ENCODE measurements at regions not wholly inside any gene's neighbourhood (a gene's known extent, or its start where the extent isn't known, plus 50 kb on each side); places are given as distances from the start of the nearest gene placed in this dataset.

DNA sequence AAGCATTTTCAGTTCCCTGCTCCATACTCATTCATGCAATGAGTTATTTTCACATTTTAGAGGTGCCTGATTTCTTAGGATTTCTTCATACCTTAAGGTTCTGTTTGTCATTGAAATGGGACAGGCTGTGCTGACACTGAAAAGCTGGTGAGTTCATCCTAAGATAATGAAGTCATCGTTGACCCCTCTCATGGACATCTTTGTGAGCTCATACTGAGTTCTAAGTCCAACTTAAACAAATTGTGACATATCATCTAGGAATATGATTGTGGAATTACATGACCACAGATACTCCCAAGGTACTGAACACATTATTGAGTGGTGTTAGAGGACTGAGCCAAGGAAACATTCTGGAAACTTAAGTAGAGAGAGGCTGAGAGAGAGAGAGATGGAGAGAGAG lies 224.8 kb upstream of the JAG1 start:
- TF ChIP-seq EZH2phosphoT487 (IDR thresholded peaks at IDR 0.05; ENCODE audit: borderline replicate concordance) = no peak
- TF ChIP-seq, protein P1, sequence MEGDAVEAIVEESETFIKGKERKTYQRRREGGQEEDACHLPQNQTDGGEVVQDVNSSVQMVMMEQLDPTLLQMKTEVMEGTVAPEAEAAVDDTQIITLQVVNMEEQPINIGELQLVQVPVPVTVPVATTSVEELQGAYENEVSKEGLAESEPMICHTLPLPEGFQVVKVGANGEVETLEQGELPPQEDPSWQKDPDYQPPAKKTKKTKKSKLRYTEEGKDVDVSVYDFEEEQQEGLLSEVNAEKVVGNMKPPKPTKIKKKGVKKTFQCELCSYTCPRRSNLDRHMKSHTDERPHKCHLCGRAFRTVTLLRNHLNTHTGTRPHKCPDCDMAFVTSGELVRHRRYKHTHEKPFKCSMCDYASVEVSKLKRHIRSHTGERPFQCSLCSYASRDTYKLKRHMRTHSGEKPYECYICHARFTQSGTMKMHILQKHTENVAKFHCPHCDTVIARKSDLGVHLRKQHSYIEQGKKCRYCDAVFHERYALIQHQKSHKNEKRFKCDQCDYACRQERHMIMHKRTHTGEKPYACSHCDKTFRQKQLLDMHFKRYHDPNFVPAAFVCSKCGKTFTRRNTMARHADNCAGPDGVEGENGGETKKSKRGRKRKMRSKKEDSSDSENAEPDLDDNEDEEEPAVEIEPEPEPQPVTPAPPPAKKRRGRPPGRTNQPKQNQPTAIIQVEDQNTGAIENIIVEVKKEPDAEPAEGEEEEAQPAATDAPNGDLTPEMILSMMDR (conservative IDR thresholded peaks at IDR 0.05; ENCODE audit: low read length) = no peak
- Histone ChIP-seq H2AFZ (ENCODE audit: low read length) (no peak overlapping the region), H3K4me2 (ENCODE audit: low read depth, low read length, poor library complexity, severe bottlenecking) (no peak overlapping the region), H3K9me3 (ENCODE audit: insufficient read depth, low read depth, low read length) (0 out of 2 replicates have a peak, but pooled peaks cover 2% of the 10 kb centered on the region), H3K9me2 (replicated peaks; ENCODE audit: low read depth, low read length) (no peaks in the 10 kb centered on the region), H3K4me3 (ENCODE audit: low read length, poor library complexity, severe bottlenecking) (no peak overlapping the region), H3K4me1 (ENCODE audit: insufficient read depth, low read length, poor library complexity, severe bottlenecking) (no peaks in the 10 kb centered on the region), H3K9ac (ENCODE audit: low read depth, low read length, poor library complexity, severe bottlenecking) (no peak overlapping the region), H3K79me2 (ENCODE audit: insufficient read depth, low read length) (no peaks in the 10 kb centered on the region), H3F3A (ENCODE audit: low read depth) (no peaks in the 10 kb centered on the region), H4K20me1 (ENCODE audit: insufficient read depth, low read length, poor library complexity, severe bottlenecking) (no peaks in the 10 kb centered on the region), H3K36me3 (ENCODE audit: insufficient read depth, low read length) (no peaks in the 10 kb centered on the region), H3K27me3 (ENCODE audit: insufficient read depth, low read length, poor library complexity, severe bottlenecking) (no peaks in the 10 kb centered on the region)

DNA sequence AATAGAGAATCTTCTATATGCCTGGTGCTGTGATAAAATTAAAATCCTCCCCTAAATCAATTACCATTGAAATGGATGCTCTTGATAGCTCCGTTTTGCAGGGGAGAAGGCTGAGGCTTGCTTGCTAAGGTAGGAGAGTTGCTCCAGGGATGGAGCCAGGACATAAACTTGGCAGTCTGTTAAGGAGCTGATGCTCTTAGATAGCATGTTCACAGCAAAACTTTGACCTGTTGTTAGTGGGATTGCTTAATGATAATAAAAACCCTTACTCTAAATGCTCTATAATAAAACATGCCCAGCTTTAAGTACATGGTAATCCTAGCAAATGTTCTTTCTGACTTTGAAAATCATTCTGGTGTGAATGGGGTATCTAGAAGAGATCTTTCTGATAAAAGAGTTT lies 228.4 kb upstream of the JAG1 start:
- Histone ChIP-seq H3K9ac (ENCODE audit: low read depth, low read length, poor library complexity, severe bottlenecking) (no peak overlapping the region), H3K9me3 (ENCODE audit: insufficient read depth, low read depth, low read length) (0 out of 2 replicates have a peak, but pooled peaks cover 1% of the 10 kb centered on the region), H3K4me2 (ENCODE audit: low read depth, low read length, poor library complexity, severe bottlenecking) (no peak overlapping the region), H3K36me3 (ENCODE audit: insufficient read depth, low read length) (no peaks in the 10 kb centered on the region), H3K79me2 (ENCODE audit: insufficient read depth, low read length) (no peaks in the 10 kb centered on the region), H3K4me1 (ENCODE audit: insufficient read depth, low read length, poor library complexity, severe bottlenecking) (no peaks in the 10 kb centered on the region), H3F3A (ENCODE audit: low read depth) (no peaks in the 10 kb centered on the region), H3K9me2 (replicated peaks; ENCODE audit: low read depth, low read length) (no peaks in the 10 kb centered on the region), H2AFZ (ENCODE audit: low read length) (no peak overlapping the region), H3K4me3 (ENCODE audit: low read length, poor library complexity, severe bottlenecking) (no peak overlapping the region), H4K20me1 (ENCODE audit: insufficient read depth, low read length, poor library complexity, severe bottlenecking) (no peaks in the 10 kb centered on the region), H3K27me3 (ENCODE audit: insufficient read depth, low read length, poor library complexity, severe bottlenecking) (no peaks in the 10 kb centered on the region)
- TF ChIP-seq EZH2phosphoT487 (IDR thresholded peaks at IDR 0.05; ENCODE audit: borderline replicate concordance) = no peak
- TF ChIP-seq, protein P1 (conservative IDR thresholded peaks at IDR 0.05; ENCODE audit: low read length) = no peak

DNA sequence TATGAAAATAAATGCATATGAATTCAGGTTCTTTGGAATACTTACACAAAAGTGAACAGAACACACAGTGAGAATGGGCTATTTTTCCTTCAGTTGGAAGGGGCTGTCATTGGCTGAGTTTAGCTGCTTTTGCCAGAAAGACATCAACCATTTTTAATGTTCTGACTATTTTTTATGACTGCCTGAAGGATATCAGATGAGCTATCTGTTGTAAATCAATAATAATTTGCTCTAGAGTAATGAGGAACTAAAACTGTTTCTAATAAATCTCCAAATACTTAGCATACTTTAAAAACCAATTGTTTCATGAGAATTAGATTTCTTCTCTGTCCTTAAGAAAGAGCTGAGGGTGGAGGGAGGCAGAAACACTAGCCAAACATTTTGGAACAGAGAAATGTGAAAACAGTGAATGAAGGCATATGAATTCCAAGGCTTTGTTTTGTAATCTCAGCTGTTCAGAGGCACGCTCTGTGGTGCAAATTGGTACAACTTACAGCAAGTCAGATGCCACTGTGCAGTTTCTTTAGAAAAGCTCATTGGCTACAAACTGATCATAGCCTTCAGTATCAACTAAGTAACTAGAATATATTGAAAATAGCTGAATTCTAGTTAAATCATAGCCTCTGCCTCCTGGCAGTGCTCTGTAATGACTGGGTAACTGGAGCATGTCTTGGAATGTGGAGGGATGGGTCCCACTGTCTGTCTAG lies 228.9 kb upstream of the JAG1 start:
- Histone ChIP-seq H3K79me2 (ENCODE audit: insufficient read depth, low read length) (no peaks in the 10 kb centered on the region), H2AFZ (ENCODE audit: low read length) (no peak overlapping the region), H3K4me3 (ENCODE audit: low read length, poor library complexity, severe bottlenecking) (no peak overlapping the region), H3K4me2 (ENCODE audit: low read depth, low read length, poor library complexity, severe bottlenecking) (no peak overlapping the region), H4K20me1 (ENCODE audit: insufficient read depth, low read length, poor library complexity, severe bottlenecking) (no peaks in the 10 kb centered on the region), H3K36me3 (ENCODE audit: insufficient read depth, low read length) (no peaks in the 10 kb centered on the region), H3K4me1 (ENCODE audit: insufficient read depth, low read length, poor library complexity, severe bottlenecking) (no peaks in the 10 kb centered on the region), H3K27me3 (ENCODE audit: insufficient read depth, low read length, poor library complexity, severe bottlenecking) (no peaks in the 10 kb centered on the region), H3K9me3 (ENCODE audit: insufficient read depth, low read depth, low read length) (no peaks in the 10 kb centered on the region), H3K9me2 (replicated peaks; ENCODE audit: low read depth, low read length) (no peaks in the 10 kb centered on the region), H3F3A (ENCODE audit: low read depth) (no peaks in the 10 kb centered on the region), H3K9ac (ENCODE audit: low read depth, low read length, poor library complexity, severe bottlenecking) (no peak overlapping the region)
- TF ChIP-seq, protein P1 (conservative IDR thresholded peaks at IDR 0.05; ENCODE audit: low read length) = no peak
- no peak for TF ChIP-seq EZH2phosphoT487 (IDR thresholded peaks at IDR 0.05; ENCODE audit: borderline replicate concordance)
